ENCODE measurements at regions not wholly inside any gene's neighbourhood (a gene's known extent, or its start where the extent isn't known, plus 50 kb on each side); places are given as distances from the start of the nearest gene placed in this dataset.

DNA sequence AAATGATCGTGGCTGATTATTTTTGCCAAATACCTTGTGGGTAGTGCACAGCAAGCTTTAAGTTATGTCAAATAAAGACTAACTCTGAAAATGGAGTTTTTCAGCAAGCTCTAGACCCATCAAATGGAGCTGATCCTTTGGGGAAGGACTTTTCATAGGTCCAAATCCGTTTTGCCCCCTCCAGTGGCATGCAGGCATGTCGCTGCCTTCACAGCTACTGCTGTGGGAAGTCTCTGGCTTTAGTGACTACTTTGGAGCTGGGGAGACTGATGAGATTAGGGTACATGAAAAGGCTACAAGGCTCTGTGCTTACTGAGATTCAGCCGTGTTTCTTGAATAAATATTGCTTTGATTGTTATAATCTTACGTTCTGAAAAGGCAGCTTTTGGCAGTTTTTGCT is 106.6 kb upstream of the HS3ST1 start:
- TF ChIP-seq, protein P1, sequence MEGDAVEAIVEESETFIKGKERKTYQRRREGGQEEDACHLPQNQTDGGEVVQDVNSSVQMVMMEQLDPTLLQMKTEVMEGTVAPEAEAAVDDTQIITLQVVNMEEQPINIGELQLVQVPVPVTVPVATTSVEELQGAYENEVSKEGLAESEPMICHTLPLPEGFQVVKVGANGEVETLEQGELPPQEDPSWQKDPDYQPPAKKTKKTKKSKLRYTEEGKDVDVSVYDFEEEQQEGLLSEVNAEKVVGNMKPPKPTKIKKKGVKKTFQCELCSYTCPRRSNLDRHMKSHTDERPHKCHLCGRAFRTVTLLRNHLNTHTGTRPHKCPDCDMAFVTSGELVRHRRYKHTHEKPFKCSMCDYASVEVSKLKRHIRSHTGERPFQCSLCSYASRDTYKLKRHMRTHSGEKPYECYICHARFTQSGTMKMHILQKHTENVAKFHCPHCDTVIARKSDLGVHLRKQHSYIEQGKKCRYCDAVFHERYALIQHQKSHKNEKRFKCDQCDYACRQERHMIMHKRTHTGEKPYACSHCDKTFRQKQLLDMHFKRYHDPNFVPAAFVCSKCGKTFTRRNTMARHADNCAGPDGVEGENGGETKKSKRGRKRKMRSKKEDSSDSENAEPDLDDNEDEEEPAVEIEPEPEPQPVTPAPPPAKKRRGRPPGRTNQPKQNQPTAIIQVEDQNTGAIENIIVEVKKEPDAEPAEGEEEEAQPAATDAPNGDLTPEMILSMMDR (IDR thresholded peaks at IDR 0.05): no peak
- TF ChIP-seq POLR2A (IDR thresholded peaks at IDR 0.05): no peak

All from right lobe of liver (tissue), 4 donors.